Esophagus muscularis mucosa (tissue), 4 donors: ENCODE measurements at regions not wholly inside any gene's neighbourhood (a gene's known extent, or its start where the extent isn't known, plus 50 kb on each side); places are given as distances from the start of the nearest gene placed in this dataset.

Experiments
- EP300 ChIP-seq: sonication (generic); formaldehyde crosslinking; IDR thresholded peaks from one replicate; pipeline ENCODE4 v1.6.1; 2017; ENCODE audit warnings: antibody characterized with exemption
- POLR2A ChIP-seq: fragments of 450-650 bp; IDR thresholded peaks from one replicate; pipeline ENCODE4 v1.6.1; 2017; ENCODE audit warnings: antibody characterized with exemption, moderate library complexity, mild to moderate bottlenecking, low read depth
- POLR2AphosphoS5 ChIP-seq, 2 donors: sonication (generic); formaldehyde crosslinking; IDR thresholded peaks; one replicate each; pipeline ENCODE4 v1.6.1; 2017; ENCODE audit warnings: antibody characterized with exemption in 2 of 2
- TF ChIP-seq, protein P1 (sequence below), 3 experiments: fragments of 200-600 bp in 2 of 3; fragments of 450-650 bp in 1 of 3; sonication (generic) in 2 of 3; IDR thresholded peaks; one replicate each; pipeline ENCODE4 v1.5.1; 2017 to 2019; ENCODE audit warnings: antibody characterized with exemption in 3 of 3, mild to moderate bottlenecking in 2 of 3, moderate library complexity in 1 of 3

DNA sequence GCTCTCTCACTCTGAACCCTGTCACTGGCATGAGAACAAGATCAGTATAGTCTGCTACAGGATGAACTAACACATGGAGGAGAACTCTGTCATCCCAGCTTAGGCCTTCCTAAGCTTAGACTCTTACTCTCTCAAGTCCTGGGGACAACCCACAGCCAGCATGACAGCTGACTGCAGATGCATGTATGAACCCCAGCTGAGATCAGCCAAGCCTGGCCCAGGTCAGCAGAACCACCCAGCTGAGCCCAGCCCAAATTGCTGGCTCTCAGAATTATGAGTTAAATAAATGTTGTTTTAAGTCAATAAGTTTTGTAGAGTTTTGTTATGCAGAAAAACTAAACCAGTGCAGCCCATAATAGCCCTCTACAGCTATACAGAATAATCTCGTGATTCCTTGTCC, 287.3 kb downstream of the TNS1 start:
- TF ChIP-seq POLR2A (no peak), EP300 (no peak), POLR2AphosphoS5 (IDR thresholded peaks at IDR 0.05) (no peak)
- TF ChIP-seq, protein P1, sequence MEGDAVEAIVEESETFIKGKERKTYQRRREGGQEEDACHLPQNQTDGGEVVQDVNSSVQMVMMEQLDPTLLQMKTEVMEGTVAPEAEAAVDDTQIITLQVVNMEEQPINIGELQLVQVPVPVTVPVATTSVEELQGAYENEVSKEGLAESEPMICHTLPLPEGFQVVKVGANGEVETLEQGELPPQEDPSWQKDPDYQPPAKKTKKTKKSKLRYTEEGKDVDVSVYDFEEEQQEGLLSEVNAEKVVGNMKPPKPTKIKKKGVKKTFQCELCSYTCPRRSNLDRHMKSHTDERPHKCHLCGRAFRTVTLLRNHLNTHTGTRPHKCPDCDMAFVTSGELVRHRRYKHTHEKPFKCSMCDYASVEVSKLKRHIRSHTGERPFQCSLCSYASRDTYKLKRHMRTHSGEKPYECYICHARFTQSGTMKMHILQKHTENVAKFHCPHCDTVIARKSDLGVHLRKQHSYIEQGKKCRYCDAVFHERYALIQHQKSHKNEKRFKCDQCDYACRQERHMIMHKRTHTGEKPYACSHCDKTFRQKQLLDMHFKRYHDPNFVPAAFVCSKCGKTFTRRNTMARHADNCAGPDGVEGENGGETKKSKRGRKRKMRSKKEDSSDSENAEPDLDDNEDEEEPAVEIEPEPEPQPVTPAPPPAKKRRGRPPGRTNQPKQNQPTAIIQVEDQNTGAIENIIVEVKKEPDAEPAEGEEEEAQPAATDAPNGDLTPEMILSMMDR (IDR thresholded peaks at IDR 0.05) = no peak
